ENCODE measurements at regions not wholly inside any gene's neighbourhood (a gene's known extent, or its start where the extent isn't known, plus 50 kb on each side); places are given as distances from the start of the nearest gene placed in this dataset.

GRCh38 chr10:89937494-89937893, 236.1 kb downstream of the KIF20B start:
- no peak for DNase-seq (ENCODE audit: low spot score)
- intact Hi-C loops (cut with DNase I), result no loop called here

DNA sequence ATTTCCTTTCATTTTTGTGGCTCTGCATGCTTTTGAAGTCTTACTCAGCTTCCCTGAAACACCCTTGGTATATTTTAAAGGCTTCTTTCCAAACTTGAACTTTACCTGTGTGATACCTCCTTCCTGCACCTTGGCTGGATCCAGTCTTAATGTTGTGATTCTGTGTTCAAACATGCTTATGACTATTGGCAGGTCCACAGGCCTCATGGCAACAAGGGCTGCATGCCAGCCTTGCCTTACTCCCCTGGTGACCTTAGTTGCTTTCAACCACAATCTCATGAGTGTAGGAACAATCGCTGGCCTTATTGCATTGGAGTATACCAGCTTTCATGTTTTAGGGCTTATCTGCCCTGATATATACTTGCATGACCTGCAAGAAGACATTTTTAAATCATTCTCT, 238.7 kb downstream of the KIF20B start:
- no peak for DNase-seq (ENCODE audit: low spot score)
- intact Hi-C loops (cut with DNase I), result loop anchor here in 1 of 2 donors (2.0 kb wide), 1 partner anchor 45 kb away; no protein-coding TSS in a partner anchor

GRCh38 chr10:89942217-89942616, 240.8 kb downstream of the KIF20B start:
- intact Hi-C loops (cut with DNase I), result no loop called here
- no peak for DNase-seq (ENCODE audit: low spot score)

GRCh38 chr10:89944138-89944537, 242.7 kb downstream of the KIF20B start:
- DNase-seq (ENCODE audit: low spot score), result no peak
- intact Hi-C loops (cut with DNase I), result no loop called here

DNA sequence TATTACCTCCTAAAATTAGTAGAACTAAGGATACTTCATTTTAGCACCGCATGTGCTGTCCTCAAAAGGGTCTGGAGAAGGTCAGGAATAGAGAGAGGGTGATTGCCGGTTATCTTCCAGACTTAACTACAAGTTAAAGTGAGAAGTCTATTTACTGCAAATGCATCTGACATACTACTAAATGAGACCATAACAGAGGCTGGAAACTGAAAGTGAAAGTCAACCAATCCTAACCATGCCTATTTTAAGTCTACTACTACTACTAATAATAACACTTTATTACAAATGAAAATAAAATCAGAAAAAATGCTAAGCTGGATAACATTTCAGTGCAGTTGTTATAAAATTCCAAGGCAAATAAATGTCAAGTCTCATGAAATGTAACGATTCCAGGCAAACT, 244.7 kb downstream of the KIF20B start:
- intact Hi-C loops (cut with DNase I), result no loop called here
- no peak for DNase-seq (ENCODE audit: low spot score)

- no peak for DNase-seq (ENCODE audit: low spot score)
- intact Hi-C loops (cut with DNase I), result no loop called here
Observed at GRCh38 chr10:89949496-89949895, 248.1 kb downstream of the KIF20B start.

- intact Hi-C loops (cut with DNase I), result no loop called here
- DNase-seq (ENCODE audit: low spot score), result no peak
Observed at GRCh38 chr10:89952325-89952724, 250.9 kb downstream of the KIF20B start.

- no peak for DNase-seq (ENCODE audit: low spot score)
- intact Hi-C loops (cut with DNase I), result no loop called here
Observed at GRCh38 chr10:89952751-89953150, 251.4 kb downstream of the KIF20B start.

DNA sequence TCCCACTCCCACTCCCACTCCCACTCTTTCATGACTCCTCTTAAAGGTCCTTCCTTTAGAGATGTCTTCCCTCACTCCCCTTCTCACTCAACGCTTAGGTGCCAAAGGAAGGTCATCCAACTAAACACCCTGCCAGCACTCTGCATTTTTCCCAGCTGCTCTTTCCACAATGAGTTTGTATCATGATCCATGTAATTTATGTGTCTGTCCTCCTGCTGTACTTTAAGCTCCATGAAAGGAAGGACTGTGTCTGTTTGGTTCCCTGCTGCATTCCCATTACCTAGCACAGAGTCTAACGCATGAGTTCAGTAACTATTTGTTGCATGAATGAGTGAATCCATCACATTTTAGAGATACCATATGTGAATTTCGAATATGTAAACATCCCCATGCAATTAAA, 252.7 kb downstream of the KIF20B start:
- intact Hi-C loops (cut with DNase I), result no loop called here

GRCh38 chr10:89954787-89955566, 253.6 kb downstream of the KIF20B start:
- intact Hi-C loops (cut with DNase I), result no loop called here
- DNase-seq (ENCODE audit: low spot score), result no peak

More for the DNA sequence above, 252.7 kb downstream of the KIF20B start:
- no peak for DNase-seq (ENCODE audit: low spot score)

GRCh38 chr10:89959433-89960110, 258.2 kb downstream of the KIF20B start:
- intact Hi-C loops (cut with DNase I), result no loop called here
- no peak for DNase-seq (ENCODE audit: low spot score)

GRCh38 chr10:89963451-89964102, 262.2 kb downstream of the KIF20B start:
- intact Hi-C loops (cut with DNase I), result loop anchor here in 1 of 2 donors (2.0 kb wide), 1 partner anchor 47 kb away; no protein-coding TSS in a partner anchor
- no peak for DNase-seq (ENCODE audit: low spot score)

- DNase-seq (ENCODE audit: low spot score), result no peak
- intact Hi-C loops (cut with DNase I), result no loop called here
Observed at GRCh38 chr10:89966211-89966610, 264.8 kb downstream of the KIF20B start.

GRCh38 chr10:89973326-89973725, 271.9 kb downstream of the KIF20B start:
- intact Hi-C loops (cut with DNase I), result no loop called here
- no peak for DNase-seq (ENCODE audit: low spot score)

DNA sequence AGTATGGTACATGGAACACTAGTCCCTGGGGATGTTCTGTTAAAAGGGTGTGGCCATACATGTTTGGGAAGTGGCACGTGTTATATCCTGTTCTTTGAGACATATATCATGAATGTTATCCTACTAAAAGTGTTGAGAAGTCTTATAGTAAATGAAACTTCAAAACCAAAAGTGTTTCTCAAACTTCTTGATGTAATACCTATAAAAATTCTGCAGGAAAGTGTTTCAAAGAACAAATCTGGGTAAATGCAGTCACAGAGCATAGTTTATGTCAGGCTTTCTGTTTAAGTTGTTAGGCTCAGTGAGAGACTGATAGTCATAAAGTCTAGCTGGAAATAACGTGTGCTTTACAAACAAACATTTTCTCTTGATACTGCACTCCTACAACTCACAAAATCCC, 273.7 kb downstream of the KIF20B start:
- DNase-seq (ENCODE audit: low spot score), result no peak
- intact Hi-C loops (cut with DNase I), result no loop called here

GRCh38 chr10:89975771-89976170, 274.4 kb downstream of the KIF20B start:
- DNase-seq (ENCODE audit: low spot score), result no peak
- intact Hi-C loops (cut with DNase I), result no loop called here

GRCh38 chr10:89978081-89978480, 276.7 kb downstream of the KIF20B start:
- intact Hi-C loops (cut with DNase I), result no loop called here

GRCh38 chr10:89979726-89980125, 278.3 kb downstream of the KIF20B start:
- intact Hi-C loops (cut with DNase I), result no loop called here
- no peak for DNase-seq (ENCODE audit: low spot score)

More at GRCh38 chr10:89978081-89978480, 276.7 kb downstream of the KIF20B start:
- DNase-seq (ENCODE audit: low spot score), result no peak

DNA sequence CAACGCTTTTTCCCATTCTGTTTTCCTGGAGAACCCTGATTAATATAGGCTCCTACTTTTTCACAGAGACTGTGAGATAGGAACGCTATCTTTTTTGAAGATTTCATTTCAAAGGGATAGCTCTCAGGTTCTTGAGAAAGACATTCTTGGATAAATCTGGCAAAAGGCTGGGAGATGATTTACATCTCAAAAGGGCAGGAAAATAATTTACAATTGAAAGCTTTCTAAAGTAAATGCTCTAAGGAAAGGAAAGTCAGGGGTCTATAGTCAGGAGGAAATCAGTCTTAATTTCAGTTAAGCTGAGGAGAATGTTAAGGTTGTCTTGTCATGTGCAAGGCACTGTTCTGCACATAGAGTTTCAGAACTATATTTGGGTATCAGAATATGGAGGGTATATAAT, 278.8 kb downstream of the KIF20B start:
- no peak for DNase-seq (ENCODE audit: low spot score)
- intact Hi-C loops (cut with DNase I), result no loop called here

DNA sequence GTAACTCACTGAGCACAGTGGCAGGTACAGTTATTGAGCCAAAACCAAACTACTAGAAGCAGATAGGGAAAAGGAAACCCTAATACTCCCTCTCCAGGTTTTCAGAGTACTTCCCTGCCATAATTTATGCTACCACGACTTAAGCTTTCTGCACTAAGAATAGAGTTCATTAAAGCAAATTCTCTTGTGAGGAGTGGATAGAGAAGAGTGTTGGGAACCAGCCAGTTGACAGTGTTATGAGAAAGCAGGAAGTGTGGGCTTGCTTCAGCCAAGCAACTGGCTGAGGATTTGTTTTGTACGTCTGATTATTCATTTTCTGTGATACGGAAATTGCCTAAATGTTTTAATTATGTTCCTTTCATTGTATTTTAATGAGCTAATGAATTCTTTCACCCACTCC, 280.5 kb downstream of the KIF20B start:
- DNase-seq (ENCODE audit: low spot score), result no peak
- intact Hi-C loops (cut with DNase I), result no loop called here

Measured in posterior vena cava (tissue), 2 donors.